ENCODE measurements at regions not wholly inside any gene's neighbourhood (a gene's known extent, or its start where the extent isn't known, plus 50 kb on each side); places are given as distances from the start of the nearest gene placed in this dataset.
"Not testable (repeated sequence)": the region's sequence is repeated elsewhere in the genome, so short reads cannot be mapped to it uniquely, and the experiment has no call there.

- no peak for DNase-seq (ENCODE audit: extremely low read depth in 1 of 2, low read depth in 1 of 2)
Measured at GRCh38 chr10:2813286-2813685, 254.1 kb upstream of the PFKP start.

GRCh38 chr10:2812631-2813030 lies 254.7 kb upstream of the PFKP start:
- no peak for DNase-seq (ENCODE audit: extremely low read depth in 1 of 2, low read depth in 1 of 2)

- DNase-seq (ENCODE audit: extremely low read depth in 1 of 2, low read depth in 1 of 2): no peak
Measured at GRCh38 chr10:2800178-2800577, 267.2 kb upstream of the PFKP start.

GRCh38 chr10:2798336-2799022 lies 268.9 kb upstream of the PFKP start:
- no peak for DNase-seq (ENCODE audit: extremely low read depth in 1 of 2, low read depth in 1 of 2)

- DNase-seq (ENCODE audit: extremely low read depth in 1 of 2, low read depth in 1 of 2): no peak
Measured at GRCh38 chr10:2791774-2792443, 275.4 kb upstream of the PFKP start.

- DNase-seq (ENCODE audit: extremely low read depth in 1 of 2, low read depth in 1 of 2): no peak
Measured at GRCh38 chr10:2790396-2791188, 276.8 kb upstream of the PFKP start.

GRCh38 chr10:2786251-2786650 lies 281.1 kb upstream of the PFKP start:
- no peak for DNase-seq (ENCODE audit: extremely low read depth in 1 of 2, low read depth in 1 of 2)

- no peak for DNase-seq (ENCODE audit: extremely low read depth in 1 of 2, low read depth in 1 of 2)
Measured at GRCh38 chr10:2784766-2785165, 282.6 kb upstream of the PFKP start.

GRCh38 chr10:2782950-2783349 lies 284.4 kb upstream of the PFKP start:
- DNase-seq (ENCODE audit: extremely low read depth in 1 of 2, low read depth in 1 of 2): no peak

- DNase-seq (ENCODE audit: extremely low read depth in 1 of 2, low read depth in 1 of 2): no peak
Measured at GRCh38 chr10:2782265-2782664, 285.1 kb upstream of the PFKP start.

GRCh38 chr10:2777666-2778355 lies 289.5 kb upstream of the PFKP start:
- no peak for DNase-seq (ENCODE audit: extremely low read depth in 1 of 2, low read depth in 1 of 2)

- DNase-seq (ENCODE audit: extremely low read depth in 1 of 2, low read depth in 1 of 2): no peak
Measured at GRCh38 chr10:2772816-2773631, 294.3 kb upstream of the PFKP start.

- no peak for DNase-seq (ENCODE audit: extremely low read depth in 1 of 2, low read depth in 1 of 2)
Measured at GRCh38 chr10:2772135-2772534, 295.2 kb upstream of the PFKP start.

GRCh38 chr10:2767293-2767692 lies 300.1 kb upstream of the PFKP start:
- not testable (repeated sequence) for DNase-seq (ENCODE audit: extremely low read depth in 1 of 2, low read depth in 1 of 2)

GRCh38 chr10:2761971-2762370 lies 305.4 kb upstream of the PFKP start:
- DNase-seq (ENCODE audit: extremely low read depth in 1 of 2, low read depth in 1 of 2): no peak

- DNase-seq (ENCODE audit: extremely low read depth in 1 of 2, low read depth in 1 of 2): no peak
Measured at GRCh38 chr10:2761311-2761710, 306.0 kb upstream of the PFKP start.

GRCh38 chr10:2760736-2761135 lies 306.6 kb upstream of the PFKP start:
- no peak for DNase-seq (ENCODE audit: extremely low read depth in 1 of 2, low read depth in 1 of 2)

GRCh38 chr10:2759233-2759632 lies 308.1 kb upstream of the PFKP start:
- DNase-seq (ENCODE audit: extremely low read depth in 1 of 2, low read depth in 1 of 2): no peak

- DNase-seq (ENCODE audit: extremely low read depth in 1 of 2, low read depth in 1 of 2): no peak
Measured at GRCh38 chr10:2754943-2755342, 312.4 kb upstream of the PFKP start.

GRCh38 chr10:2748287-2748686 lies 319.1 kb upstream of the PFKP start:
- no peak for DNase-seq (ENCODE audit: extremely low read depth in 1 of 2, low read depth in 1 of 2)

Measured in activated CD8-positive, alpha-beta memory T cell treated with anti-CD3 and anti-CD28 coated beads for 1 hour (primary cell).